HCT116 (cell line): ENCODE measurements at regions not wholly inside any gene's neighbourhood (a gene's known extent, or its start where the extent isn't known, plus 50 kb on each side); places are given as distances from the start of the nearest gene placed in this dataset.

Experiments
- ATAC-seq: fragments of 200-7000 bp; cut with Tn5 transposase; 2 replicates; pipeline ENCODE4 v1.9.1; 2020; ENCODE audit warnings: mild to moderate bottlenecking, moderate library complexity
- BruUV-seq: library from RNA; stranded (reverse); fragments of 400-500 nt; replicated peaks from 2 replicates; lab custom pipeline; 2021; lab: Mats Ljungman, UMichigan
- CTCF ChIA-PET: fragments of 300-600 bp; sonication (Branson Sonifier 250); formaldehyde crosslinking; loops from one replicate; lab custom pipeline; 2021; ENCODE audit warnings: antibody characterized with exemption; lab: Charles Lee
- POLR2A ChIA-PET: fragments of 300-600, 350-600 bp; sonication (Branson Sonifier 250); formaldehyde crosslinking; loops from one replicate; lab custom pipeline; 2021; ENCODE audit warnings: antibody characterized with exemption; lab: Charles Lee
- RAD21 ChIA-PET, 2 experiments: fragments of 300-600 bp; sonication (Branson Sonifier 250); formaldehyde crosslinking; loops; one replicate each; lab custom pipeline; 2023; ENCODE audit warnings: low total read pairs in 2 of 2; ENCODE audit not compliant: uncharacterized antibody in 2 of 2, unreplicated experiment in 2 of 2, low non-redundant PET in 1 of 2; lab: Charles Lee
- DNase-seq: peaks from one replicate; pipeline ENCODE4 v3.0.0-alpha.2; 2010; ENCODE audit warnings: low read depth, low spot score
- H2AFZ ChIP-seq: fragments of 200-600 bp; shearing (Covaris generic), sonication (generic); 2 replicates; pipeline ENCODE4 v1.6.1; 2017; ENCODE audit warnings: low read depth, mixed run types, mixed read lengths, antibody characterized with exemption, low read length; ENCODE audit not compliant: poor library complexity, severe bottlenecking
- H3K27ac ChIP-seq: 2 replicates; pipeline ENCODE4 v1.5.1; 2012; ENCODE audit warnings: low read depth, low read length
- H3K27me3 ChIP-seq: fragments of 200-600 bp; sonication (generic); 2 replicates; pipeline ENCODE4 v1.6.1; 2016; ENCODE audit warnings: mixed run types, low read length, mixed read lengths; ENCODE audit not compliant: insufficient read depth
- H3K36me3 ChIP-seq, 2 experiments: fragments of 200-500 bp in 1 of 2; fragments of 200-600 bp in 1 of 2; sonication (Bioruptor generic) in 1 of 2; sonication (generic) in 1 of 2; 2 replicates each; pipeline versions ENCODE4 v1.5.1 to v1.6.1; 2014 to 2016; ENCODE audit warnings: low read length in 2 of 2, inconsistent platforms in 1 of 2, mixed read lengths in 1 of 2, mixed run types in 1 of 2; ENCODE audit not compliant: insufficient read depth in 2 of 2, control insufficient read depth in 1 of 2
- H3K4me1 ChIP-seq, 2 experiments: fragments of 200-600 bp in 1 of 2; sonication (generic) in 1 of 2; 2 replicates each; pipeline versions ENCODE4 v1.5.1 to v1.6.1; 2012 to 2017; ENCODE audit warnings: low read length in 2 of 2, inconsistent platforms in 1 of 2, mild to moderate bottlenecking in 1 of 2, mixed read lengths in 1 of 2, mixed run types in 1 of 2, moderate library complexity in 1 of 2; ENCODE audit not compliant: insufficient read depth in 2 of 2, control insufficient read depth in 1 of 2
- H3K4me2 ChIP-seq: fragments of 200-600 bp; sonication (generic); 2 replicates; pipeline ENCODE4 v1.6.1; 2017; ENCODE audit warnings: mixed run types, low read length, mixed read lengths
- H3K4me3 ChIP-seq, 2 experiments: fragments of 200-600 bp in 1 of 2; sonication (generic) in 1 of 2; replicated peaks in 1 of 2; 2 replicates each; pipeline ENCODE4 v1.5.1; 2011 to 2016; ENCODE audit warnings: low read length in 2 of 2, control low read depth in 1 of 2, low read depth in 1 of 2, mild to moderate bottlenecking in 1 of 2, mixed read lengths in 1 of 2, mixed run types in 1 of 2
- H3K79me2 ChIP-seq: fragments of 200-600 bp; sonication (generic); 2 replicates; pipeline ENCODE4 v1.6.1; 2017; ENCODE audit warnings: mild to moderate bottlenecking, mixed run types, low read length, moderate library complexity, mixed read lengths; ENCODE audit not compliant: insufficient read depth
- H3K9ac ChIP-seq: fragments of 200-600 bp; sonication (generic); 2 replicates; pipeline ENCODE4 v1.6.1; 2016; ENCODE audit warnings: low read length, mixed read lengths
- H3K9me2 ChIP-seq: fragments of 200-600 bp; sonication (generic), shearing (Covaris generic); 2 replicates; pipeline ENCODE4 v1.6.1; 2017; ENCODE audit warnings: mixed run types, mild to moderate bottlenecking, moderate library complexity; ENCODE audit not compliant: insufficient read depth
- H3K9me3 ChIP-seq, 2 experiments: fragments of 200-500 bp in 1 of 2; fragments of 200-600 bp in 1 of 2; sonication (Bioruptor generic) in 1 of 2; sonication (generic) in 1 of 2; 2 replicates each; pipeline ENCODE4 v1.6.1; 2014 to 2017; ENCODE audit warnings: low read length in 2 of 2, mixed read lengths in 2 of 2, inconsistent platforms in 1 of 2, low read depth in 1 of 2, mild to moderate bottlenecking in 1 of 2, mixed run types in 1 of 2, moderate library complexity in 1 of 2; ENCODE audit not compliant: control insufficient read depth in 1 of 2, insufficient read depth in 1 of 2
- H4K20me1 ChIP-seq: fragments of 200-600 bp; sonication (generic), shearing (Covaris generic); 2 replicates; pipeline ENCODE4 v1.6.1; 2017; ENCODE audit warnings: mixed run types, mild to moderate bottlenecking, moderate library complexity; ENCODE audit not compliant: insufficient read depth
- CBX3 ChIP-seq: IDR thresholded peaks from 2 replicates; pipeline ENCODE4 v1.6.1; 2012; ENCODE audit warnings: low read depth
- CEBPB ChIP-seq: IDR thresholded peaks from 2 replicates; pipeline ENCODE4 v1.6.1; 2012; ENCODE audit warnings: low read depth
- EGR1 ChIP-seq: IDR thresholded peaks from 2 replicates; pipeline ENCODE4 v1.6.1; 2012; ENCODE audit warnings: low read depth
- ELF1 ChIP-seq: IDR thresholded peaks from 2 replicates; pipeline ENCODE4 v1.6.1; 2012; ENCODE audit warnings: low read depth, borderline replicate concordance
- JUND ChIP-seq: IDR thresholded peaks from 2 replicates; pipeline ENCODE4 v1.6.1; 2012
- POLR2A ChIP-seq: IDR thresholded peaks from 2 replicates; pipeline ENCODE4 v1.7.0; 2011; ENCODE audit warnings: borderline replicate concordance; ENCODE audit not compliant: insufficient read depth, insufficient read length; ENCODE audit errors: extremely low read depth
- RAD21 ChIP-seq: IDR thresholded peaks from 2 replicates; pipeline ENCODE4 v1.6.1; 2012; ENCODE audit warnings: low read depth, mild to moderate bottlenecking
- SP1 ChIP-seq: IDR thresholded peaks from 2 replicates; pipeline ENCODE4 v1.6.1; 2012; ENCODE audit warnings: low read depth
- SRF ChIP-seq: IDR thresholded peaks from 2 replicates; pipeline ENCODE4 v1.6.1; 2012; ENCODE audit warnings: low read depth
- YY1 ChIP-seq: IDR thresholded peaks from 2 replicates; pipeline ENCODE4 v1.6.1; 2011; ENCODE audit warnings: low read length, low read depth, moderate library complexity, mild to moderate bottlenecking; ENCODE audit not compliant: insufficient replicate concordance; ENCODE audit errors: extremely low read depth
- ZFX ChIP-seq: fragments of 450-650 bp; IDR thresholded peaks from 2 replicates; pipeline ENCODE4 v1.6.1; 2017
- ZNF274 ChIP-seq: fragments of 200-500 bp; sonication (Bioruptor generic); IDR thresholded peaks from 2 replicates; pipeline ENCODE4 v1.6.1; 2014; ENCODE audit warnings: mild to moderate bottlenecking, low read depth, low read length, inconsistent platforms
- intact Hi-C: fragments of 100-400 bp; cut with micrococcal nuclease; formaldehyde crosslinking; loops from 2 replicates; pipeline ENCODE4 v1.10.0; 2022
- TF ChIP-seq, protein P1 (sequence below), 3 experiments: fragments of 200-600 bp in 1 of 3; sonication (generic) in 1 of 3; IDR thresholded peaks in 2 of 3; conservative IDR thresholded peaks in 1 of 3; 2 replicates each; pipeline ENCODE4 v1.5.1; 2012 to 2017; ENCODE audit warnings: low read depth in 2 of 3, low read length in 2 of 3, antibody characterized with exemption in 1 of 3, borderline replicate concordance in 1 of 3, control low read depth in 1 of 3, mild to moderate bottlenecking in 1 of 3, mixed read lengths in 1 of 3, mixed run types in 1 of 3, moderate library complexity in 1 of 3; ENCODE audit not compliant: insufficient read depth in 1 of 3
- TF ChIP-seq, protein P2 (sequence below): IDR thresholded peaks from 2 replicates; pipeline ENCODE4 v1.6.1; 2012
- TF ChIP-seq, protein P3 (sequence below): IDR thresholded peaks from 2 replicates; pipeline ENCODE4 v1.6.1; 2012
- TF ChIP-seq, protein P4 (sequence below): IDR thresholded peaks from 2 replicates; pipeline ENCODE4 v1.6.1; 2011; ENCODE audit warnings: mild to moderate bottlenecking, low read length, moderate library complexity; ENCODE audit not compliant: insufficient replicate concordance; ENCODE audit errors: extremely low read depth

DNA sequence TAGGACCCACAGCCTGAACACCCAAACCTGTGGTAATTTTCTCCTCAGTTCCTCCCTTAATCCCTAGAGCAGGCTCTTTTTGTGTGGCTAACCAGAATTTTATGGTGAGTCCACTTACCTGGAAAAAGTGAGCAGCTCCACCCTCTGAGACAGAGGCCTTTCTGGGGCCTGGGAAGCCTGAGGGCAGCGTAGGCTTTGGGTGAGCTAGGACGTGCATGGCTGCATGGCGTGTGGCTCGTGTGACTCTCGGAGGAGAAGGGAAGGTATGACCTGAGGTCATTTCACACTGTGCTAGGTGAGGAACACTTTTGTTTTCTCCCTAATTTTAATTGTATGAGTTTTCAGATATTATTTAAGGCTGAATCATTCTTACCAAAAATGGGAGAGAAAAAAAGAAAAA is 73.5 kb upstream of the DYNAP start:
- CTCF ChIA-PET: no interaction called here

More for the DNA sequence above, 73.5 kb upstream of the DYNAP start:
- Histone ChIP-seq H4K20me1 (no peaks in the 10 kb centered on the region), H3K9me2 (no peaks in the 10 kb centered on the region), H3K4me1 (no peaks in the 10 kb centered on the region), H3K27me3 (no peaks in the 10 kb centered on the region), H3K79me2 (no peaks in the 10 kb centered on the region), H3K27ac (no peak overlapping the region), H3K9me3 (no peaks in the 10 kb centered on the region), H2AFZ (no peak overlapping the region), H3K4me3 (no peak overlapping the region), H3K36me3 (no peaks in the 10 kb centered on the region), H3K9ac (no peak overlapping the region), H3K4me2 (no peak overlapping the region)
- ChIA-PET POLR2A (no interaction called here), RAD21 (no interaction called here)
- BruUV-seq: no TSS peak
- ATAC-seq: no peak
- no peak for DNase-seq
- intact Hi-C loops: no loop called here
- TF ChIP-seq SRF: no peak
- no peak for TF ChIP-seq CEBPB
- TF ChIP-seq RAD21: no peak
- no peak for TF ChIP-seq ZNF274
- TF ChIP-seq EGR1: no peak
- TF ChIP-seq YY1: no peak
- TF ChIP-seq, protein P1, sequence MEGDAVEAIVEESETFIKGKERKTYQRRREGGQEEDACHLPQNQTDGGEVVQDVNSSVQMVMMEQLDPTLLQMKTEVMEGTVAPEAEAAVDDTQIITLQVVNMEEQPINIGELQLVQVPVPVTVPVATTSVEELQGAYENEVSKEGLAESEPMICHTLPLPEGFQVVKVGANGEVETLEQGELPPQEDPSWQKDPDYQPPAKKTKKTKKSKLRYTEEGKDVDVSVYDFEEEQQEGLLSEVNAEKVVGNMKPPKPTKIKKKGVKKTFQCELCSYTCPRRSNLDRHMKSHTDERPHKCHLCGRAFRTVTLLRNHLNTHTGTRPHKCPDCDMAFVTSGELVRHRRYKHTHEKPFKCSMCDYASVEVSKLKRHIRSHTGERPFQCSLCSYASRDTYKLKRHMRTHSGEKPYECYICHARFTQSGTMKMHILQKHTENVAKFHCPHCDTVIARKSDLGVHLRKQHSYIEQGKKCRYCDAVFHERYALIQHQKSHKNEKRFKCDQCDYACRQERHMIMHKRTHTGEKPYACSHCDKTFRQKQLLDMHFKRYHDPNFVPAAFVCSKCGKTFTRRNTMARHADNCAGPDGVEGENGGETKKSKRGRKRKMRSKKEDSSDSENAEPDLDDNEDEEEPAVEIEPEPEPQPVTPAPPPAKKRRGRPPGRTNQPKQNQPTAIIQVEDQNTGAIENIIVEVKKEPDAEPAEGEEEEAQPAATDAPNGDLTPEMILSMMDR (IDR thresholded peaks at IDR 0.05 in 2 of 3, conservative IDR thresholded peaks at IDR 0.05 in 1 of 3; ENCODE audit: borderline replicate concordance in 1 of 3, insufficient read depth in 1 of 3, low read depth in 2 of 3, low read length in 2 of 3): no peak
- TF ChIP-seq, protein P2, sequence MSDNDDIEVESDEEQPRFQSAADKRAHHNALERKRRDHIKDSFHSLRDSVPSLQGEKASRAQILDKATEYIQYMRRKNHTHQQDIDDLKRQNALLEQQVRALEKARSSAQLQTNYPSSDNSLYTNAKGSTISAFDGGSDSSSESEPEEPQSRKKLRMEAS: no peak
- no peak for TF ChIP-seq CBX3
- TF ChIP-seq, protein P3, sequence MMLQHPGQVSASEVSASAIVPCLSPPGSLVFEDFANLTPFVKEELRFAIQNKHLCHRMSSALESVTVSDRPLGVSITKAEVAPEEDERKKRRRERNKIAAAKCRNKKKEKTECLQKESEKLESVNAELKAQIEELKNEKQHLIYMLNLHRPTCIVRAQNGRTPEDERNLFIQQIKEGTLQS: no peak
- no peak for TF ChIP-seq ZFX
- TF ChIP-seq ELF1: no peak
- TF ChIP-seq SP1: no peak
- TF ChIP-seq JUND: no peak
- TF ChIP-seq, protein P4, sequence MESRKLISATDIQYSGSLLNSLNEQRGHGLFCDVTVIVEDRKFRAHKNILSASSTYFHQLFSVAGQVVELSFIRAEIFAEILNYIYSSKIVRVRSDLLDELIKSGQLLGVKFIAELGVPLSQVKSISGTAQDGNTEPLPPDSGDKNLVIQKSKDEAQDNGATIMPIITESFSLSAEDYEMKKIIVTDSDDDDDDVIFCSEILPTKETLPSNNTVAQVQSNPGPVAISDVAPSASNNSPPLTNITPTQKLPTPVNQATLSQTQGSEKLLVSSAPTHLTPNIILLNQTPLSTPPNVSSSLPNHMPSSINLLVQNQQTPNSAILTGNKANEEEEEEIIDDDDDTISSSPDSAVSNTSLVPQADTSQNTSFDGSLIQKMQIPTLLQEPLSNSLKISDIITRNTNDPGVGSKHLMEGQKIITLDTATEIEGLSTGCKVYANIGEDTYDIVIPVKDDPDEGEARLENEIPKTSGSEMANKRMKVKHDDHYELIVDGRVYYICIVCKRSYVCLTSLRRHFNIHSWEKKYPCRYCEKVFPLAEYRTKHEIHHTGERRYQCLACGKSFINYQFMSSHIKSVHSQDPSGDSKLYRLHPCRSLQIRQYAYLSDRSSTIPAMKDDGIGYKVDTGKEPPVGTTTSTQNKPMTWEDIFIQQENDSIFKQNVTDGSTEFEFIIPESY: no peak
- TF ChIP-seq POLR2A: no peak
